Prostate gland (tissue), 2 donors: ENCODE measurements at regions not wholly inside any gene's neighbourhood (a gene's known extent, or its start where the extent isn't known, plus 50 kb on each side); places are given as distances from the start of the nearest gene placed in this dataset.
"Not testable (repeated sequence)": the region's sequence is repeated elsewhere in the genome, so short reads cannot be mapped to it uniquely, and the experiment has no call there.

Source experiments
- DNase-seq: peaks from one replicate; pipeline ENCODE4 v3.0.0-alpha.2; 2019; ENCODE audit warnings: low spot score
- H3K27ac ChIP-seq, 2 donors: fragments of 200-600 bp; sonication (generic); 2 replicates each; pipeline ENCODE4 v1.5.1; 2017 to 2019
- H3K27me3 ChIP-seq: fragments of 200-600 bp; sonication (generic); replicated peaks from 2 replicates; pipeline ENCODE4 v1.5.1; 2019; ENCODE audit not compliant: insufficient read depth
- H3K36me3 ChIP-seq, 2 donors: fragments of 200-600 bp; sonication (generic); 1 replicate in 1 of 2; 2 replicates in 1 of 2; pipeline versions ENCODE4 v1.5.1 to v1.8.1; 2017 to 2019
- H3K4me1 ChIP-seq: fragments of 200-600 bp; sonication (generic); replicated peaks from 2 replicates; pipeline ENCODE4 v1.5.1; 2019
- H3K4me3 ChIP-seq, 2 donors: fragments of 200-600 bp; sonication (generic); 2 replicates each; pipeline ENCODE4 v1.5.1; 2017 to 2019
- H3K9me3 ChIP-seq: fragments of 200-600 bp; sonication (generic); 2 replicates; pipeline ENCODE4 v1.5.1; 2017
- CTCF ChIP-seq, 4 experiments: fragments of 200-600 bp in 2 of 4; fragments of 450-650 bp in 2 of 4; sonication (generic) in 2 of 4; IDR thresholded peaks; 1 replicate in 3 of 4; 2 replicates in 1 of 4; pipeline ENCODE4 v1.5.1; 2016 to 2019; ENCODE audit warnings: antibody characterized with exemption in 4 of 4, mild to moderate bottlenecking in 2 of 4, moderate library complexity in 2 of 4
- POLR2A ChIP-seq: fragments of 450-650 bp; IDR thresholded peaks from one replicate; pipeline ENCODE4 v1.6.1; 2016; ENCODE audit warnings: antibody characterized with exemption, mild to moderate bottlenecking
- POLR2AphosphoS5 ChIP-seq: sonication (generic); formaldehyde crosslinking; IDR thresholded peaks from one replicate; pipeline ENCODE4 v1.6.1; 2017; ENCODE audit warnings: antibody characterized with exemption
- WGBS: methylation state at CpG from one replicate; pipeline ENCODE4 v1.1.5; 2018; 5-methylcytosine and 5-hydroxymethylcytosine counted together
- intact Hi-C: fragments of 100-400 bp; cut with DNase I; formaldehyde crosslinking; loops from one replicate; pipeline ENCODE4 v1.14.2; 2022

DNA sequence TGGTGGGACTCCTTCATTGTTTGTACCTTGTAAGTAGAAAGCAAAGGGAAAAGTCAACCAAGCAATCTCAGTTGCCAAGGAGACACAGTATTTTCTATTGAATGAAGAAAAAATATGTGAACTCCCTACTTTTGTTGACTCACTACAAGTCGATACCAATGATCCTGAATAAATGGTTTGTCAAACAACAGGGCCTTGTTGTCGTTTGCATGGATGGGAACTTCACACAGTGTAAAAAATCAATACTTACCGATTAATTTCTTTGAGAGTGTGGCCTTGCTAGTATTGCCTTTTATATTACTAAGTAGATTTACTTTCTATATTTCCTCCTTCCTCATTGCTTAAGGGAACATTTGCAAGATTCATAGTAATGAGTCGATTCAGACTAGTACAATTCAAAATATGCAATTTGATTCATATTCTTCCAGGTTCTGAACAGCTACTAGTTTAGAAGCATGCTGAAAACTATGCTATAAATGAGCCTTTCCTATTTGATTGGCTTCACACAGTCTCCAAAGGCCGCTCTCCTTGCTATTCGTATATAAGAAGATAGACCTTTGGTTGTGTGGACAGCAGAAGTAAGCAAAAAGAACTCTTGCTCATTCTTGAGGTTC is 108.0 kb downstream of the ZNF330 start:
- no peak for DNase-seq
- WGBS, result 84% methylated on average over 6 of the region's 6 CpGs
- Histone ChIP-seq H3K9me3 (no peaks in the 10 kb centered on the region), H3K4me1 (no peaks in the 10 kb centered on the region), H3K27me3 (no peaks in the 10 kb centered on the region), H3K4me3 (no peak overlapping the region), H3K36me3 (no peaks in the 10 kb centered on the region), H3K27ac (no peak overlapping the region)
- TF ChIP-seq POLR2AphosphoS5, result no peak
- no peak for TF ChIP-seq POLR2A
- no peak for TF ChIP-seq CTCF (IDR thresholded peaks at IDR 0.05)
- intact Hi-C loops, result no loop called here

DNA sequence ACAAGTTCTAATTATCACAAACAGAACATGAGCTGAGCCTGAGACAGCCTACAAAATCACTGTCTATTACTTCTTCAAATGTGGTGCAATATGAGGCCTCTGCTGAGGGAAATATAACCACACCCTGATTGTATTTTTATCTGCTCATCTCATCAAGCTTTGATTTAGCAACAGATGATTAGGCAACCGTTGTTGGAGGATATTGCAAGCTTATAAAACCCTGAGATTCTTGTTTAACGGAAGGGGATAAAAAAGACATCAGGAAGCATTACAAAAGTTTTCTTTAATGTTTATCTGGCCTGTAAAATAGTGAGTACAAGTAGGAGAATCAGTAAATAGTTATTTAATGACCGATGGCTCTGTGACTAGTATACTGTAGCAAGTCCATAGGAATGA is 108.5 kb downstream of the ZNF330 start:
- TF ChIP-seq CTCF (IDR thresholded peaks at IDR 0.05) (no peak), POLR2A (no peak), POLR2AphosphoS5 (peak; percentile 76)
- H3K27ac ChIP-seq, result no peak overlapping the region
- no peak overlapping the region for H3K4me3 ChIP-seq
- intact Hi-C loops, result no loop called here
- WGBS, result 17% methylated on average over 3 of the region's 3 CpGs
- no peaks in the 10 kb centered on the region for H3K27me3 ChIP-seq
- no peaks in the 10 kb centered on the region for H3K4me1 ChIP-seq
- H3K36me3 ChIP-seq, result no peaks in the 10 kb centered on the region
- no peaks in the 10 kb centered on the region for H3K9me3 ChIP-seq
- peak; percentile 10 for DNase-seq

GRCh38 chr4:141330616-141331015 is 109.9 kb downstream of the ZNF330 start:
- Histone ChIP-seq H3K27me3 (no peaks in the 10 kb centered on the region), H3K4me3 (no peak overlapping the region), H3K27ac (no peak overlapping the region), H3K4me1 (no peaks in the 10 kb centered on the region), H3K36me3 (no peaks in the 10 kb centered on the region), H3K9me3 (no peaks in the 10 kb centered on the region)
- TF ChIP-seq POLR2A, result no peak
- TF ChIP-seq POLR2AphosphoS5, result no peak
- no peak for TF ChIP-seq CTCF (IDR thresholded peaks at IDR 0.05)
- DNase-seq, result no peak
- 88% methylated on average over 1 of the region's 1 CpG for WGBS
- intact Hi-C loops, result no loop called here

DNA sequence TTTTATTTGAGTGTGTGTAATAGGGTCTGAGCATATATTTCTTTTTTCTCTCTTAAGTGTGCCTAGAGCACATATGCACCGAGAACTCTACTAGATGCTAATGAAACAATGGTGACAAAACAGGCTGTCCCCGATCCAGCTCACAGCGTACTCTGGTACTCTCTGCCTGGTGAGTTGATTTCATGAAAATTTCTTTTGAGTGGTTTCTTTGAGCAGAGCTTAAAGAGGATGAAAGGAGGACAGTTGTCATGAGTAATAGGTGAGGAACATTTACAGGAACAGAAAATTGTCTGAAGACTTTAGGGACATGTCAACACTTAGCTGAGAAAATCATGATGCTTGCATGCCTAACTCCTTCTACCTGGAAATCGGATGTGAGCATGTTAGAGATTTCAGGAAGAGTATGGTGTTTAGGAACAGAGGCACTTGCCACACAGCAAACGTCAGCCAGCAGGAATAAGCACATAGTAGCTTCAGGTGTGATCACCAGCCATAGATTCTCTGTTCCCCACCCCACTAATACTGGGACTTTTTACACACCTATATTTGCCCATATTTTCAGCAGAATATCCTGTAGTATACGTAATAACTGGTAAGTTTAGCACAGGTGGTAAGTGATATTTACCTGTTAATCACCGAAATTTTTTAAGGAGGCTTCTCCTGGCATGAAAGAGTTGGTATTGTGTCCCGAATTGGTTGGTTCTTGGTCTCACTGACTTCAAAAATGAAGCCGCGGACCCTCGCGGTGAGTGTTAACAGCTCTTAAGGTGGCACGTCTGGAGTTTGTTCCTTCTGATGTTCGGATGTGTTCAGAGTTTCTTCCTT is 111.1 kb downstream of the ZNF330 start:
- TF ChIP-seq CTCF (IDR thresholded peaks at IDR 0.05), result no peak
- no peak for TF ChIP-seq POLR2A
- Histone ChIP-seq H3K9me3 (no peaks in the 10 kb centered on the region), H3K27ac (no peak overlapping the region), H3K4me3 (no peak overlapping the region), H3K36me3 (no peaks in the 10 kb centered on the region), H3K4me1 (no peaks in the 10 kb centered on the region), H3K27me3 (no peaks in the 10 kb centered on the region)
- DNase-seq, result no peak
- 92% methylated on average over 14 of the region's 14 CpGs for WGBS
- intact Hi-C loops, result no loop called here

GRCh38 chr4:141332359-141333181 is 111.9 kb downstream of the ZNF330 start:
- H3K9me3 ChIP-seq, DNase-seq, H3K27me3 ChIP-seq, H3K4me1 ChIP-seq, intact Hi-C loops, H3K27ac ChIP-seq, H3K36me3 ChIP-seq: not testable (repeated sequence)
- WGBS, result 80% methylated on average over 33 of the region's 33 CpGs
- H3K4me3 ChIP-seq, result peak overlapping the region; percentile 5 to 21

DNA sequence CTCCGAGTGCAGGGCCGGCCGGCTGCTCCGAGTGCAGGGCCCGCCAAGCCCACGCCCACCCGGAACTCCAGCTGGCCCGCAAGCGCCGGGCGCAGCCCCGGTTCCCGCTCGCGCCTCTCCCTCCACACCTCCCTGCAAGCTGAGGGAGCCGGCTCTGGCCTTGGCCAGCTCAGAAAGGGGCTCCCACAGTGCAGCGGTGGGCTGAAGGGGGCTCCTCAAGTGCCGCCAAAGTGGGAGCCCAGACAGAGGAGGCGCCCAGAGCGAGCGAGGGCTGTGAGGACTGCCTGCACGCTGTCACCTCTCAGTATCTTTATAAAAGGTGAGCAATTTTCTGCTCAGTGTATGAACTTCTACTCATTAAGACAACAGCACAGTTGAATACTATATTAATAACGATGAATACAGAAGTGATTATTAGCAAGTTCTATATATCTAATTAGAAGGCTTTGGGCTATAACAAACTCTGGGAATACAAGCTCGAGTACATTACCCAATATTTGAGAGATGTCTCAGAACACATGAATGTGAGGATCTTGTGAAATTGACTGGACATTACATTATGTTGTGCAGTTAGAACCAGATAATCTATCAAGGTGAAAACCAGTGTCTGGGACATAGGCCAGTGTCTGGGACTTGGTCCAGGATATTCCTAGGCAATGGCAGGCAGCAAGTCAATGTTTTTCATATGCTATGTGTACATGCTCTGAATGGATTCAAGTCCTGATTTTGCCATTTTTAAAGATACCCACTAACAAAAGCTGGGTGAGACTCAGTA is 112.9 kb downstream of the ZNF330 start:
- H3K27ac ChIP-seq, H3K4me1 ChIP-seq, DNase-seq, intact Hi-C loops, H3K36me3 ChIP-seq, H3K9me3 ChIP-seq, H3K27me3 ChIP-seq: not testable (repeated sequence)
- 21% methylated on average over 23 of the region's 24 CpGs for WGBS
- H3K4me3 ChIP-seq, result peak overlapping the region in 1 of 2 donors; percentile 21
